T-helper 2 cell treated with Interferon-gamma antibody and Interleukin-4, amounts not matched to agents 100 ng/mL and 5 ng/mL, for 36 hours (primary cell): ENCODE measurements at regions not wholly inside any gene's neighbourhood (a gene's known extent, or its start where the extent isn't known, plus 50 kb on each side); places are given as distances from the start of the nearest gene placed in this dataset.

Source experiments
- intact Hi-C: fragments of 100-400 bp; cut with micrococcal nuclease; formaldehyde crosslinking; loops from one replicate; pipeline ENCODE4 v1.15.1; 2023

DNA sequence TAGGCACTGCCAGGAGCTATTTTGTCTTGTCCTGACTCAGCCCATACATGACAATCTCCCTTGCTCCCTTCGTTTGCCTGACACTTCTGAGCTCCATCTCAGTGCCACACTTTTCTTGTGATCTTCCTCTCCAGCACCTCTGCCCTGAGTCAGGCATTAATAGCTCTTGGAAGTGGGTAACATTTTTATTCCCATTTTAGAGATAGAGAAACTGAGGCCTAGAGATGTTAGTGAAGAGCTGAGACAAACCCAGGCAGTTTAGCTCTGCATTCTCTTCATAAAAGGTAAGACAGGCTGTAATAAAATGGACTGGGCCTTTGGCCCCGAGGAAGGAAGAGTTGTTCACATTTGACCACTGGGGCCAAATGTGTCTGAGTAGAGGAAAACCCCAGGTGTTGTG is 167.4 kb downstream of the DHX35 start:
- intact Hi-C loops = no loop called here

DNA sequence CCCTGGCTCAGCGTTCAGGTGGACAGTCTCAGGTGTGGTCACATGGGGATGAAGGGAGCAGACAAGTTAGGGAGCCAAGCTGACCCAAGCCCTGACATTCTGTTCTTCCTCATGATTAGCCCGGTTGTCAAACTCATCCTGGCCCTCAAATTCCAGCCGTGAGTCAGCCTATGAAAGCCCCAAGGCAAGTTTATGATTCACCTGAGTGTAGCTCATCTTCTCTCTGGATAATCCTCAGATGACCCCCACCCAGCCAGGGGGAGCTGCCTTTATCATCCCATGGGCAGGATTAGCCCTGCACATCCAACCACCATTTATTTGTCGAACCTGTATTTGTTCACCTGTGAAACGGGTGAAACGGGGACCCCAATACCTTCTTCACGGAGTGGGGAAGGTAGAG is 161.9 kb downstream of the DHX35 start:
- intact Hi-C loops = no loop called here

DNA sequence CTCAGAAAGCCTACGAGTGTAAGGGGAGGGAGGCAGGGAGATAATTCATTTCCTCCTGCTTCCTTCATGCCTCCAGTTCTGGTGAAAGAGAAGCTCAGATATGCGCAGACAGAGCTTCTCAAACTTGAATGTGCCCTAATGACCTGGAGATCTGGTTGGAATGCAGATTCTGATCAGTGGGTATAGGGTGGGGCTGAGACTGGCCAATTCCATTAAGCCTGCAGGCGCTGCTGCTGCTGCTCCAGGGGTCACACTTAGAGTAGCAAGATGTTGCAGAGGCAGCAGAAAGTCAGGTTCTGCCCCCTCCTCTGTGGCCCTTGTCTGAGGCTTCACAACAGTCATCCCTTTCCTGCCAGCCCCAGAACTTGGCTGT is 161.0 kb downstream of the DHX35 start:
- intact Hi-C loops = no loop called here

DNA sequence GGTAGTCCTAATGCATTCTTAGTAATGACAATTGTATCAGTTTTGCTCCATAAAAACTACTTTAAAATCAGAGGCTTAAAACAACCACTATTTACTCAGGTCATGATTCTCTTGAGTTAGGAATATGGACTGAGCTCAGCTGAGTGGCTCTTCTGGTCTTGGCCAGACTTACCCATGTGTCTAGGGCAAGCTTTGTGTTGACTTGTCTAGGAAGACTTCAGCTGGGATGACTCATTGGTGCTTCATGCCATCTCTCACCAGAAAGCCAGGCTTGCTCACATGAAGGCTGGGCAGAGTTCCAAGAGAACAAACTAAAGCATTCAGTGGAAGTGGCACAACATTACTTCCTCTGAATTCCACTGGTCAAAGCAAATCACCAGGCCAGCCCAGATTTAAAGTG is 155.3 kb downstream of the DHX35 start:
- intact Hi-C loops = no loop called here

DNA sequence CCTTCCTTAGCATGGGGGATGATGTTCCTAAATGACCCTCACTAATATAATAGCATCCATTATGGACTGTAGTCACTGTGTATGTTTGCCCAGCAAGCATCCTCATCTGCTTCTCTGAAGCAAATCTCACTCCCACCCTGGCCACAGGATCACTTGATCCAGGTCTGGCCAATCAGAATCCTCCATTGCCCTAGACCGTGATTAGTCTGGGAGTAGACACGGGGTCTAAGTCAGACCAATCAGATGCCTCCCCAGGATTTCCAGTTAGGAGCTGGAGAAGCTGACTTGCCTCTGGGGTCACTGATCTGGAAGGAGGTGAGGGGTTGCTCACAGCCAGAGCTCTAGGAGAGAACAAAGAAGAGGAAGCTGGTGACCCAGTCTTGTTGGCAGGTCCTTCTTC is 153.9 kb downstream of the DHX35 start:
- intact Hi-C loops = no loop called here

DNA sequence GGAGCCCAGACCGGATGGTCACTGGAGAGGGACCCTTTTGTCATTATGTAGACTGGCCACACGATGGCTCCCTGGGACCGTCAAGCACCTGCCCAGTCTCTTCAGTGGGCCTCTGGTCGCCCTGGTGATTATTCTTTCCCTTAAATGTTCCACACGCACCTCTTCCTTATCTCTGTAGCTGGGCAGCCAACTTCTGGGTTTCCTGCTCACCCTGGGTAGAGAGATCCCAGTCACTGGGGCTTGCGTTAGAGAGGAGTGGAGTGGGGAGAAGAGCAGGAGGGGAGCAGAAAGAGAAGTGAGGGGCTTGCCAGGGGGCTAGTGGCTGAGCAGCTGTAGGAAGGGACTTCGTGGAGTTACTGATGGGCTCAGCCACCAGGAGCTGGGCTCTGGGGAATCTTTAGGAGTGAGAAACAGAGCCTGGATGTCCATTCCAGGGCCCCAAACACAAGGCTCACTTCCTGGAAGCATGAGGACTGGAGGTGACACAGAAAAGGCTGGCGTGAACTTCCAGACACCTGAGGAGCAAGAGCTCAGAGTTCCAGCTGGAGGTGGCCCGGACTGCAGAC is 150.1 kb downstream of the DHX35 start:
- intact Hi-C loops = no loop called here

DNA sequence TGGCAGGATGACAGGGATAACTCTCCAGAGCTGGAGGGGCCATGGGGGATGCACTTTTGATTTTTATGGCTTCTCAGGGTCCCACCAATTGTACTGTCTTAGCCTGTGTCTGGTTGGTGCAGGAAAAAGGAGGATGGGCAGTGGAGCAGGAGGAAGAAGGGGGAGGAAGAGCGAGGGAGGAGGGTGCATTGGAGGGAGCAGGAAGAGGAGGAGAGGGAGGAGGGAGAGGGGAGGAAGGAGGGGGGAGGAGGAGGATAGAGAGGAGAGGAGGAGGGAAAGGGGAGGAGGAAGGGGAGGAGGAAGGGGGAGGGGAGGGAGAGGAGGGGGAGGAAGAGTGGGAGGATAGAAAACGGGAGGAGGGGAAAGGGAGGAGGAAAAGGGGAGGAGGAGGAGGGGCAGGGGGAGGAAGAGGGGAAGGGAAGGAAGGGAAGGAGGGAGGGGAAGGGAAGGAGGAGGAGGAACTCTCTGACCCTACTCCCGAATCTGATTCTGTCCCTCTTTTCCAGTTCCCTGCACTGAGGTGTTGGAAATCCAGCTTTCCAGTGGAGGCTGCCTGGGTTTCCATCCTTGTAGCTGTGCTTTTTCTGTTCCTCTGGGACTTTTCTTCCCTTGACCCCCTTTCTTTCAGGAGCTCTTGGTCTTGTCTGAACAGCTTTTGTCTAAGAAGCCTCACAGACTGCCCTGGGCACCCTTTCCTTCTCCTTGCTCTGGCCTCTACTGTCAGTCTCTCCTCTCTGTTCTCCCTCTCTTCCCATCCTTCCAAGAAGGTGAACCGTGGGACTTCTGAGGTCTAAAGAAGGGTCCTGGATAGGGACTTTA is 149.4 kb downstream of the DHX35 start:
- intact Hi-C loops = no loop called here

DNA sequence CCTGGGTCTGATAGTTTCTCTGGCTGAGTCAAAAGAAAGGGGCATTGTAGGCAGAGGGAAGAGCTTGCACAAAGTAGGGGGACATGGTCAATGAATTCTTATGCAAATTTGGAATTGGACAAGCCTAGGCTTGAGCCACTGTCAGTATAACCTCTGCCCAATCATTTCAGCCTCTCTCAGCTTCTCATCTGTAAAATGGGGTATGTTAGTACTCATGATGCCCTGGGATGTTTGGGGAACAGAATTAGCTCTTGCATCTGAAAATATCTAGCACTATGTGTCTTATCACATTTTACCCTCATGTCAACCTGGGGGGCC is 148.6 kb downstream of the DHX35 start:
- intact Hi-C loops = no loop called here

DNA sequence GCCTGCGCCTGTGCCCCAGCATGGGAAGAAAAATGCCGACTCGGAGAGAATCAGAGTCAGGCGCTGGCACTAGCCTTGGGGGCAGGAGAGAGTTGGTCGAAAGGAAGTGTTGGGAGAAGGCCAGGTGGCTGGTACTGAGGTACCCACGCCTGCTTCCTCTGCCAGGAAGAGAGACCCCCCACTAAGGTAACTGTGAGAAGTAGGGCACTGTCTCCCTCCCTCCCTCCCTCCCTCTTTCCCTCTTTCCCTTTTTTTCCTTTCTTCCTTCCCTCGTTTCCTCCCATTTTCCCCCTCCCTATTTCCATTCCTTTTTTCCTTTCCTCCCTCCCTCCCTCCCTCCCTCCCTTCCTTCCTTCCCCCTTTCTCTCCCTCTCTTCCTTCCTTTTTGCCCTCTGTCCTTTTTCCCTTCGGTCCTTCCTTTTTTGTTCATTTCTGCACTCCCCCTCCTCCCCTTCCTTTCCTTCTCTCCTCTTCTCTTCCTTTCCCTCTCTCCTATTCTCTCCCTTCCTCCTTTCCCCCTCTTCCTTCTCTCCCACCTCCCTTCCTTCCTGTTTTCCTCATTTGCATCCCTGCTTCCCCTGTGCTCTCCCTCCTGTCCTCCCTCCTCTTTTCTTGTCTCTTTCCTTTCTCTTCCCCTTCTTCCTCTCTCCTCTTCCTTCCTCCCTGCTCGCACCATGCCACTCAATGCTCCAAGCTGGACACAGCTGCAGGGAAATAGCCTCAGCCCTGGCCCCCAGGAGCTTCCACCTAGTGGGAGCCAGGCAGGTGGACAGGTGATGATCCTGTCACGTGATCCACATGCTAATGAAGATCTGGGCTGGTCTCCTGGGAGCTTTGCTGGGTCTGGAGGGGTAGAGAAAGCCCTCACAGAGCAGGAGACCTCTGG is 148.0 kb downstream of the DHX35 start:
- intact Hi-C loops = no loop called here

DNA sequence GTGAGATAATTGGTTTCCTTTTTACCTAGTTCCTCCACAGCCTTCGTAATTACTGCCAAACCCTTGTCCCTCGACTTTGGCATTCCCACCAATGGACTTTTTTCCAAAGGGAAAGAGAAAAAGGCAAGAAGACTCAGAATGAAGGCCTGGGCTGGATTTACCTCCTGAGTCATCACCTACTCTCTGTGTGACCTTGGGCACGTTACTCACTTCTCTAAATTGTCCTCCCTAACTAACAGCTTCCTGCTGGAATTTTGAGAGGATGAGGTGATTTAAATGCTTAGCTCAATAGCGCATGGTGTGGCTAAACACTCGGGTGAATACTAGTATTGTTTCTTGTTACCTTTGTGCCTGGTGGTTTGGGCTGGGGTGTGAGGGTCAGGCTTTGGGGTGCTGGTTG is 146.6 kb downstream of the DHX35 start:
- intact Hi-C loops = no loop called here

DNA sequence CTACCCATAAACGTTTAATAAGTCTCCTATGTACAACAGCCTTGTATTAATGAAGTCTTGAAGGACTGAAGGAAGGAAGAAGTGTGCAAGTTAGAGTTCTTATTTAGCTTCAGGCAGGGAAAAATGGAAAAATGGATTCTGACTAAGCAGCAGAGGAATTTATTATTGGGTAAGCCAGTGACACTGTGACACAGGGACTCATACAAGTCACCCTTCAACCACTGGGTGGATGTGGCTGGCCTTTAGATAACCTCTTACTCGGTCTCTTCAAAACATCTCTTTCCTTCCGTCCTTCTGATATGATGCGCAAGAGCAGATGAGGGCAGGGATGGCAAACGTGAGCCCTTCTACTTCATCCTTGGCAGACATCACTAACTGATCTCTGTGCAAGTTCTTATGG is 145.6 kb downstream of the DHX35 start:
- intact Hi-C loops = no loop called here

DNA sequence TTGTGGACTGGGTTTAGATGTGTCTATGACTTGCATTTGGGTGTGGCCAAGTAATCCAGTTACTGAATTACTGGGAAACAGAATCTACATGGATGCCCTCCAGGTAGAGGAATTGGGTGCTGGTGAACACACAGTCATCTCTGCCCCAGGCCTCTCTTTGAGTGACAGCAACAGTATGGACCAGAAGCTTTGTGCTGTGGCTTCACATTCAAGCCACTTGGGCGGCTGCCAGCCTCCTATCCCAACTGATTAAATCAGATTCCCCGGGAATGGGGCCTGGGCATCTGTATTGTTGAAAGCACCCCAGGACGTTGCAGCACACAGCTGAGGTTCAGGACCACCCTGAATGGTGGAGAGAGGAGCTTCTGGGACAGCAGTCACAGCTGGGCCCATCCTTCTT is 144.6 kb downstream of the DHX35 start:
- intact Hi-C loops = no loop called here

DNA sequence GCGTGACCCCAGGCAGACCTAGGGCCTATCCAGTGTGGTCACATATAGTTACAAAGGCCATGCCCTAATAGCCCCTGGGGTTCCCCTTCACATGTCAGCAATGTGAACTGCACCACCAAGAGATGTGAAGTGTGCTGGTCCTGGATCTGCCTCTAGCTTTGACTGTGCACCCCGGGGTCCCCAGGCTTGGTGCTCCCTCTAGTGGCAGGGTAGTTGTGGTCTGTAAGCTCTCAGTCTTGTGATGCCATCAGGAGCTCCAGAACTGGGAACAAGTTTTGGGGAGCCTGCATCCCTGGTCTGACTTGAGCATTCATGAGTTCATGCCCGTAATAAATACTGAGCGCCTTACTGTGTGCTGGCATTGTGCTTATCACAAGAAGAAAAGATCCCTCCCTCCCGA is 143.4 kb downstream of the DHX35 start:
- intact Hi-C loops = no loop called here

DNA sequence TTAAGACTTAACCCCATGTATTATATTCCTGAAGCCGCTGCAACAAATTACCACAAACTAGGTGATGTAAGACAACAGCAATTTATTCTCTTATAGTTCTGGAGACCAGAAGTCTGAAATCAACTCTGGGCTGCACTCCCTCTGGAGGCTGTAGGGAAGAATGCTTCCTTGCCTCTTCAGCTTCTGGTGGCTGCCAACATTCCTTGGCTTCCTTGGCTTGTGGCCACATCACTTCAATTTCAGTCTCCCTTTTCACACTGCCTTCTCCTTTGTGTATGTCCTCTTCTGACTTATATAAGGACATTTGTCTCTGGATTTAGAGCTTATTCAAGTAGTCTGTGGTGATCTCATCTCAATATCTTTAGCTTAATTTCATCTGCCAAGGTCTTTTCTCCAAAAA is 141.6 kb downstream of the DHX35 start:
- intact Hi-C loops = no loop called here

DNA sequence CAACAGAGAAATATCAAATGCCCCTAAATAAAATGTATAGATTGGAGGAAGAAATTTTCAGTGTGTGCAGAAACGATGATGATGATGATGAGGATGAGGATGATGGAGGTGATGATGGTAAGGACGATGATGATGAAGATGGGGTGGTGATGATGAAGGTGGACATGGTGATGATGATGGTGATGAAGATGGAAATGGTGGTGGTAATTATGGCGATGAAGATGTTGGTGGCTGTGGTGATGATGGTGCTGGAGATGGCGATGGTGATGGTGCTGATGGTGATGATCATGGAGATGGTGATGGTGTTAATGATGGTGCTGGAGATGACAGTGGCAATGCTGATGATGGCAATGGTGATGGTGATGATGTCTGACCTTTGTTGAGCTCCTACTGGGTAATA is 141.2 kb downstream of the DHX35 start:
- intact Hi-C loops = no loop called here

DNA sequence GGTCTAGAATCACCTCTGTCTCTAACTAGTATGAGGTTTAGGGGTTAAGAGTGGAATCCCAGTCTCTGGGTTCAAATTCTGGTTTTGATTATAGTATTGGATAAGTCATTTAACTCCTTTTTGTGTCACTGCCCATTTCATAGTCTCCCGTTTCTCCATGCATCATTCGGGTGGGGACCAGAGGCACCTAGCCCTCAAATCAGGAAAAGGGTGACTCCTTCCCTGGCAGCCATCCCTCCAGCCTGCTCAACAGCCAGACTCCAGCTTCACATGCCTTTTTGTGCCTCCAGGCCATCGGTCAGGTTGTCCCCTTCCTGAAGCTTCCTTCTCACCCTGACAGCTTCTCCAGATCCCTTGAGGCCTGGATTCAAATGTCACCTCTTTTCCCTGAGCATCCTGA is 139.8 kb downstream of the DHX35 start:
- intact Hi-C loops = no loop called here

DNA sequence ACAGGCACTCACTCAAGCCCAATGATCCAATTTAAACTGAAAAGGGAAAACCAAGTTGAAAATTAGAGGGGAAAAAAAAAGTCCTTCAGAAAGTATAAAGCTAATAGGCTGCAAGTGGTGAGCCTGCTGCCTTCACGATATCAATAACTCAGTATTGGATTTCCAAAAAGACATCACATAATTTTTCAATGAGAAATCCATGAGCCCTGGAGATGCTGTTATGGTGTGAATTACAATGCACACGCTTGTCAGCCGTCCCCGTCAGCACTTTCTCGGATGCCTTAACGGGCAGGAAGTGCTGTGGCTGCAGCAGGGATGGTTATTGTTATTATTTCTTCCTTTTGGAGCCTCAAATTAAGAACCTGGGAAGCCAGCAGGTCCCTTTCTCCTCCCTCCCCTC is 138.5 kb downstream of the DHX35 start:
- intact Hi-C loops = no loop called here

DNA sequence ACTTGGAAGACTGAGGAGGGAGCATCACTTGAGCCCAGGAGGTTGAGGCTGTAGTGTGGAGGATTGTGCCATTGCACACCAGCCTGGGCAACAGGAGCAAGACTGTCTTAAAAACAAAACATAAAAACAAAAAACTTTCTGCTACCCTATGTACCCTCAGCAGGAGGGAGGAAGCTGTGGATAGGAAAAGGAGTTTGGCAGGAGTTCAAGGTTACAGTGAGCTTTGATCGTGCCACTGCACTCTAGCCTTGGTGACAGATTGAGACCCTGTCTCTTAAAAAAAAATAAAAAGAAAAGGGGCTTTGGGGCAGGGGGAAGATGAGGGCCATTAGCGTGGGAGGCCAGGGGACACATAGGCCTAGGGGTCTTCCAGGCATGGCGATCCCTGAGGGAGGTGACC is 135.7 kb downstream of the DHX35 start:
- intact Hi-C loops = no loop called here

DNA sequence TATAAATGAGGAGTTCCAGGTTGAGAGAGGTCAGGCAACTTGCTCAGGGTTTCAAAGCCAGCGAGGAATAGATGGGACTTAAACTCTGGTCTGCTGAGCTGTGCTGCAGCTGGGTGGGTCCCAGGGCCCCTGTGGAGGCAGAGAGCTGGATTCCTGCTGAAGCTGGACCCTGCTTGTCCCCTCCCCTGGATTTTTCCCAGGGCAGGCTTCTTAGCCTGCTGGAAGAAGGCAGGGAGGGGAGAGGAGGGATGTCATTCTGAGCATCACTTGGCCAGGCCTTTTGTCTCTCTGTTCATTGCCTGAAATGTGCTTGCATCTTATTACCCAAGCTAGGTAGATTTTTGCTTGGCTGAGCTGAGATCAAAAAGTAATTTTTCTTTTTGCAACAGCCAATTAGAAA is 133.7 kb downstream of the DHX35 start:
- intact Hi-C loops = no loop called here

DNA sequence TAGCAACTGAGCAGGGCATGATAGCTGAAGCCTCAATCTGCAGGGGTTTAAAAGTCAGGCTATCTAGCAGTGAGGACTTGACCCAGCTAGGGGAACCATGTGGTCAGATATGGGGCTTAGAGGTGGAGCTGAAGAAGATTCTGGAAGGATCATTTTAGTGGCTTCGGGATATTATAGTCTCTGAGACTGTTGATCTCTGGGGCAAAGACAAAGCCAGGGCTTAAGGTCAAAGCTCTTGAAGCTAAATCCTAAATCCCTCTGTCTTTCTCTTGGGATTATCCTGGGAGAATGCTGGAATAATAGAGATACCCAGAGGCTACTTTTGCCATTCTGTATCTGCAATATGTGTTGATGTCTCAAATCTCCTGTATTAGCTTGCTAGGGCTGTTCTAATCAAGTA is 132.2 kb downstream of the DHX35 start:
- intact Hi-C loops = no loop called here

DNA sequence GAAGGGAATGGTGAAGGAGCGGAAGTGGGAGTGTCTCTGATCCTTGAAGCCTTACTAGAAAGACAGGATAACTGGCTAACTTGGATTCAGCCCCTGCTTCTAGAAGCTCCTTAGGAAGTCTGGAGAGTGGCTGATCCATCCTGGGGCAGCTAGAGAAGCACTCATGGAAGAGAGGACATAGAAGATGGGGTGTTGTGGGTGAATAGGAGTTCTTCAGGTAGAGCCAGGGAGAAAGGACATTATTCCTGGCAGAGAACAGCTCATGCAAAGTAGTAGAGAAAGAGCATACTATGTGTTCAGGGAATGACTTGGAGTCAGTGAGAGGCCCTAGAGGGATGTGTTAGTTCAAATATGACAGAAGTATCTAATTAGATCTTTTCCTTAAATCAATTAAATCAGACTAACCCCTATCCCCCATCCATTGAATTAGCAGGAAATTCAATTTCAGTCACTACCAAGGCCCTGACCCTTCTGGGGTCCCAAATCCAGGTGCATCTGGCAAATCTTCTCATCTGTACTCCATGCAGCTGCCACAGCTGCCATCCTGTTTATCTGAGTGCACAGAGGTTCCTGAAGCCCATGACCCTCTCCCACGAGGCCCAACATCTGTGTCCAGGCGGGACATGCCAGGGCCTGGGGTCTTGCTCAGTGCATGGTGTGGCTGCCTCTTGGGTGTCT is 130.7 kb downstream of the DHX35 start:
- intact Hi-C loops = no loop called here

DNA sequence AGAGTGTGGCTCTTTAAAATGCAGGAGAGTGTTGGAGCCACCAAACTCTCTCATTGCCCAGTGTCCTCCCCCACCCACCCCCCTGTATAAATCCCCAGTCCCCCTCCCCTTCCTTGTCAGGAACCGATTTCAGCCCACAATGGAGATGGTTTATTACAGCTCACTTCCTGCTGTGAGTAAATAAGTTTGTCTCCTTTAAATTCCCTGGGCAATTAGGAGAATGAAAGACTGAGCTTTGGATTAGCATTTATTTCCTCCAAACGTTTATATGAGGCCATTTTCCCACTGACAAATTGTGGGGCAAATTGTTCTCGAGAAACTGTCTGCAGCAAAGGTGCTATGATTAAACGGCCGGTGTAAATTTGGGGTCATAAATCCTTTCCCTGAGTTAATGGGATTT is 128.8 kb downstream of the DHX35 start:
- intact Hi-C loops = no loop called here
